GM21526 (cell line): ENCODE measurements at regions not wholly inside any gene's neighbourhood (a gene's known extent, or its start where the extent isn't known, plus 50 kb on each side); places are given as distances from the start of the nearest gene placed in this dataset.

ENCODE experiments used
- ATAC-seq: cut with Tn5 transposase; IDR thresholded peaks from one replicate; pipeline ENCODE4 v1.9.1; 2021; ENCODE audit warnings: moderate library complexity; ENCODE audit not compliant: unreplicated experiment, low FRiP score

- no peak for ATAC-seq
Observed at GRCh38 chr13:74687442-74688182, 553.4 kb upstream of the KLF12 start.

- no peak for ATAC-seq
Observed at GRCh38 chr13:74683411-74683810, 549.2 kb upstream of the KLF12 start.

DNA sequence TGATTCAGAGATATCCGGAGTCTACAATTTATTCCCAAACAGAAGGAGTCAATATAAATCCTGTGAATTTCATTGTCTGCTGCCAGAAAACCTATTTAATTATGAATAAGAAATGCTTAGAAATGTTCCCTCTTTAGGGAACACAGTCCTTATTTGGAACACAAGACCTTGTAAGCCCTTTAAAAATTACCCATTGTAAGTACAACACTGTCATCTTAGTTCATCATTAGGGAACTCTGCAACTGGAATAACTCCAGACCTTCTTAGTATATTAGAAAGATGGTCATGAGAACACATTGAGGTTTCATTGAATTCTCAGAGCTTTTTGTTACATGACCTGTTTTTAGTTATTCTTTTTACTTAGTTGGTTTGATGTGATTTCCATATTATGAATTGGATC lies 548.5 kb upstream of the KLF12 start:
- no peak for ATAC-seq

GRCh38 chr13:74681891-74682290 lies 547.7 kb upstream of the KLF12 start:
- no peak for ATAC-seq

GRCh38 chr13:74678308-74678965 lies 544.2 kb upstream of the KLF12 start:
- ATAC-seq = no peak

DNA sequence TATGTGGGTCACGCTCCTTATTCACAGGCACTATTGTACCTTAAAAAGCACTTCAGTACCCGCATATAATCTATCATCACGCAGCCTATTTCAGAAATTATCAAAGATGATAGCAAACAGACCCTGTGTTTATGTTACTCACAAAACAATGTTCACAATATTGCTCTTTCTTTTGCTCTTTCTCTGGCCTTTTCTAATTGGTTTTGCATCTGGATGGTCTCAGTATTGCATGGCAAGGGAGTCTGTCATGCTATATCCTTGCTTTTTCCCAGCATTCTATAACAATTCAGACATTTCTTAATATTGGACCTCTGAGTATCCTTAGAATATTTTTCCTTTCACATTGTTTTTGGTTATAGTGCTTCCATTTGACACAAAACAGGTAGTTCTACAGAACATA lies 541.8 kb upstream of the KLF12 start:
- no peak for ATAC-seq

DNA sequence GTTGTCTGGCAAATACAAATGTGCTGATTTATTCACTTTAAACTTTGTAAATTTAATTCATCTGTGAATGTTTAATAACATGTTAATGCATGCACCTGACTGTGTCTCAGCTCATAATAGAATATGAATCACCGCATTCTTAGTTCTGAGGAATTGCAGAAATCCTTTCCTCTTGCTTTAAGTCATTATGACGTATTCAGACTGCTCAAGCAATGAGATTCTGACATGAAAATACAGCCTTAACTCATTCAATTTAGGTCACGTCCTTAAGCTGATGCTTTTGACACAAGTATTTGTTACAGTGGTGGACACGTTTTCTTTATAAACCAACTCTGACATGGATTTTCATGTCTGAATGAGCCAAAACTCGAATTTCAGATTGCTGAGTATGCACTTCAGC lies 541.0 kb upstream of the KLF12 start:
- no peak for ATAC-seq

DNA sequence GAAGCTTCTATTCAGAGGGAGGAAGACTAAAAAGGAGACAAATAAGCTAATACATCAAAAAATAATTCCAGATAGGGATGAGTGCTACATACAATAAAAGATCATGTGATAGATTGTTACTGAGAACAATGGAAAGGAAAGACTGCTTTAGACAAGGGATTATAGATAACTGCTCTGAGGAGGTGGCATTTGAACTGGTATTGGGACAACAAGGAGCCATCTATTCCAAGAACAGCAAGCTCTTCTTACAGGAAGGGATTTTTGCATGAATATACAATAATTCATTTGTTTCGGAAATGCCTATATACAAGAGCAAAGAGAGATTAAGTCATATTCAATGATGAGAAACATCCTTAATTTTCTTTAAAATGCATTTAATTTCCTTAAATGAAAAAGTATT lies 540.5 kb upstream of the KLF12 start:
- ATAC-seq = no peak

GRCh38 chr13:74669149-74669548 lies 534.9 kb upstream of the KLF12 start:
- no peak for ATAC-seq

DNA sequence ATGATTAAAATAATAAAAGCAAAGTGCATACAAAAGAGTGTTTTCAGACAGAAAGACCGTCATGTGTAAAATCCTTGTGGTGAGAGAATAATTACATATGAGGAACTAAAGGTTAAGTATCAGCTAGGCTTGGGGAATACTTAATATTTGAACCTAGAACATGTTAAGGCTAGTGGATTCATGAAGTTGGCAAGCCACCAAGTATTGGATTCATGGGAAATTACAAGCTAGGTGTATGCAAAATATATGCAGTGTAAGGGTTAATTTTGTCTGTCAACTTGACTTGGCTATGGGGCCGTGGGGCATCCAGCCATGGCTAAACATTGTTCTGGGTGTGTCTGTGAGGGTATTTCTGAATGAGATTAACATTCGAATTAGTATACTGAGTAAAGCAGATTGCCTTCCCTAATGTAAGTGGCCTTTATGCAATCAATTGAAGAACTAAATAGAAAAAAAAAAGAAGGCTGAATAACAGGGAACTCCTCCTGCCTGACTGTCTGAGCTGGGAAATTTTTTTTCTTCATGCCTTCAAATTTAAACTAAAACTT lies 533.5 kb upstream of the KLF12 start:
- ATAC-seq = no peak

- no peak for ATAC-seq
Observed at GRCh38 chr13:74662905-74663304, 528.7 kb upstream of the KLF12 start.

DNA sequence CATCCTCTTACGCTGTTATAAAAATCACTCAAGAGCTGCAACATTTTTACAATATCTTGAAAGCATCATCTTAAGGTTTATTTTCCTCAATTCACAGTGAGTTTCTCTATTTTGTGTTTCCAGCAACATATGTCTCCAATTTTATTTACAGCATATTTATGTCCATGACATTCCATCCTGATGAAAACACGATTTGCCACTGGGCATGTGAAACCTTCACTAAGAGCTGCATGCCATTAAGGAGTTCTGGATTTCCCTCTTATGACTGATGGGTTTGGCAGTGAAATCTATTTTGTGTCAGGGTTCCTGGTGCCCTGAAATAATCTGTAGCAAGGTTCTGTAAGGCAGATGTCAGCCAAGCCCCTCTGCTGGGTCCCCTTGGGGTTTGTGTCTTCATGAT lies 527.6 kb upstream of the KLF12 start:
- no peak for ATAC-seq

DNA sequence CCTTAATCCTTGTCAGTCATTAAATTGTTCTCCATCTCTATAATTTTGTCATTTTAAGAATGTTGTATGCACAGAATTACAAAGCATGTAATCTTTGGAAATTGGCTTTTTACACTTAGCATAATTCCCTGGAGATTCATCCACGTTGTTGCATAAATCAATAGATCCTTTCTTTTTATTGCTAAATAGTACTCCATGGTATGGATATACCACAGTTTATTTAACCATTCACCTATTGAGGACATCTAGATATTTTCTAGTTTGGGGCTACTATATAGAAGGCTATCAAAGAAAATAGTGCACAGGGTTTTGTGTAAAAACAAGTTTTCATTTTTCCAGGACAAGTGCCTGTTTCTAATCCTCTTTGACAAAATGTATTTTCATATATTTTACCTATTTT lies 523.6 kb upstream of the KLF12 start:
- no peak for ATAC-seq

- ATAC-seq = no peak
Observed at GRCh38 chr13:74651121-74651520, 516.9 kb upstream of the KLF12 start.

DNA sequence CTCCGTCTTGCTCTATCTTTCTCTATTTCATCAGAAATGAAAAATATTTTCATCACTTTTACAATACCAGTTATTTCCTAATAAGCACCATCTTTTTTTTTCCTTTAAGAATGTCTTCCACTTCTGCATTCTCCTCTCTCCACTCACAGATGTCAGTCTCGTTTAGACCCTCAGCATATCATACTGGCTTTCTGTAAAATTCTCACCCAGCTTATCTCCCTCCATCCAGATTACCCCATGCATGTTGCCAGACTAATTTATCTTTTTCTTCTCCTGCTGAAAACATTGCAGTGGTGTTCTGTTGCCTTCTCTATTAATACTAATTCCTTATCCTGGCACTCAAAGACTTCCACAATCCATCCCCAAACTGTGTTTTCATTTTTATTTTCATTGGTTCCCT lies 513.8 kb upstream of the KLF12 start:
- ATAC-seq = no peak

GRCh38 chr13:74647211-74647610 lies 513.0 kb upstream of the KLF12 start:
- no peak for ATAC-seq

- ATAC-seq = no peak
Observed at GRCh38 chr13:74646091-74646490, 511.9 kb upstream of the KLF12 start.

GRCh38 chr13:74645586-74645985 lies 511.4 kb upstream of the KLF12 start:
- ATAC-seq = no peak

GRCh38 chr13:74644229-74644628 lies 510.0 kb upstream of the KLF12 start:
- ATAC-seq = no peak

DNA sequence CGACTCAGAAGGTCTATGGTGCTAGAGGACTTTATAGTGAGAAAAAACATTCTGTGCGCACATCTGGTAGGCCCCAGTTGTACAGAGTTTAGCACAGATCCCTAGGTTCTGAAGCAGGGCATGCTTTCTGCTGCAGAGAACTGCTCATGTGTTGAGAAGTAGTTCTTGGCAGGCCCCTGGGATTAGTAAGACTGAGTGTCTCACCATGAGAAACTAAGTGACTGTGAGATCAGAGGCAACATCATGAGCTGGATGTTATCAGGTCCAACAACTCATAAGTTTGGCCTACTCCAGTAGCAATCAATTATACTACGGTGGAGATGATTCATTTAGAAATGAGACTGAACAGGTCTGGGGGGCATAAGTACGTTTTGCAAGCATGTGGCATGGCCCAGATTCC lies 507.4 kb upstream of the KLF12 start:
- ATAC-seq = no peak

- ATAC-seq = no peak
Observed at GRCh38 chr13:74633734-74634133, 499.5 kb upstream of the KLF12 start.

DNA sequence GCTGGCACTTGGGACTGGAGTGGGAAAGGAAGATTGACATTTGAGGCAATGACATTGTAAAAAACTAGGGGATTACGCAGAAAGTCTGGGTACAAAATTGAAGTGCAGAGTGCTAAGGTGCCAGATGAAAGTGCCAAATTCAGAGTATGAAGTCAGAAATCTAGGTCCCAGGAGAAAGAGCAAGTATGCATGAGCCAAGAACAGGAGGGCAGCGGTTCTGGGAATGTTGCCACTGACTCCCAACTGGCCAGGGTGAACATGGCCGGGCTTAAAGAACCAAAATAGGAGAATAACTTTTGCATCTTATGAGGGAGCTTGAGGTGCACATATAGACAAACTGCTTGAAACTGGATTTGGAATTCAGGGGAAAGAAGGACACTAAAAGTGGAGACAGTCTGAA lies 495.8 kb upstream of the KLF12 start:
- ATAC-seq = no peak
